ENCODE measurements at regions not wholly inside any gene's neighbourhood (a gene's known extent, or its start where the extent isn't known, plus 50 kb on each side); places are given as distances from the start of the nearest gene placed in this dataset.

DNA sequence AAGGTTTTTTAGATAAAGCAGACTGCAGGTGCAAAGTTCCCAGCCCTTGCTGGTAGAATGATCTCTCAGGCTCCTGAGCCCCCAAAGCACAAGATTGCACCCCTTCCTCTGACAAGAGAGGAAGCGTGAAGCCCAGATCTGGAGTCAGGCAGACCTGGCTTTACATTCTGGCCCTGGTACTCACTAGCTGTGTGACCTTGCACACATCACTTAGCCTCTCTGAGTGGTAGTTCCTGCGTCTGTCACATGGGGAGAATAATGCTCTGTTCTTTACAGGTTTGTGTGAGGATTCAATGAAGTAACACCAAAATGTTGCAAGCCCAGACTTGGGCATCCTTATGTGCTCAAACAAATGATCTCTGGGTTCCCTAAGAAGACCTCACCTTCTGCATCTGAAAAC, 141.5 kb downstream of the SMAD6 start:
- Histone ChIP-seq H3K4me3 (no peak overlapping the region; the same call in 1 of the 2 replicates), H3K9me3 (replicated peaks) (no peaks in the 10 kb centered on the region), H3K4me1 (replicated peaks) (peaks cover 47% of the 10 kb centered on the region), H3K36me3 (peaks cover 24% of the 10 kb centered on the region), H3K27me3 (replicated peaks) (no peaks in the 10 kb centered on the region), H3K27ac (no peak overlapping the region)
- no peak for DNase-seq (ENCODE audit: low read depth in 1 of 2, low spot score in 2 of 2)

DNA sequence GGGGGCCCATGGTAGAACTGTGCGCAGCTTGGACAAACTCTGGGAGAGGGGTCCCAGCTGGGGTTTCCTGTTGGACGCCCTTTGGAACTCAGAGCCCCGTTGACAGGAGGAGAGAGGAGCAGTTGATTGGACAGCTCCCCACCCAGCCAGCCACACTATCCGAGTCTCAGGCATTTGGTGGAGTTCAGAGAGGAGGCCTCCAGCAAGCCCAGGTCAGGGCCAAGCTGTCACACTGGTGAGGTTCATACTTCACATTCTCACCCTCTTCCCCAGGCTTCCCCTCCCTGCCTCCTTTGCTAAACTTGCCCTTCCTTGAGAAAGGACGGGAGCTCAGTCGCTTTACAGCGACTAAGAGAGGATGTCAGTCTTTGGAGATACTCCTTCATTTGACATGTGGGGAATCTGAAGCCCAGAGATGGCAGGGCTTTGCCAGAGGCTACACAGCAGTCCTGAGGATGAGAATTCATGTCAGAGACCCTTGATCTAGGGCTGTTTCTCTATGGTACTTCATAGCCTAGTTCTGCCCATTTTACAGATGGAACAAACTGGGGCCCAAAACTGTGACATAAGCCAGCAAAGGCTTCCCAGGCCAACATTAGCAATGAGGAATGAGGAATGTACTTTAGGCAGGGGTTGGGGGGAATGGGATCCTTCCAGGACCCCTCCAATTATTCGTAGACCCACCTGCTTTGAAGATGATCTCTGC, 142.2 kb downstream of the SMAD6 start:
- no peaks in the 10 kb centered on the region for H3K9me3 ChIP-seq (replicated peaks)
- peaks cover 24% of the 10 kb centered on the region for H3K36me3 ChIP-seq
- H3K4me3 ChIP-seq, result no peak overlapping the region
- H3K27ac ChIP-seq, result no peak overlapping the region
- DNase-seq (ENCODE audit: low read depth in 1 of 2, low spot score in 2 of 2), result no peak
- H3K27me3 ChIP-seq (replicated peaks), result no peaks in the 10 kb centered on the region
- peaks cover 43% of the 10 kb centered on the region for H3K4me1 ChIP-seq (replicated peaks)

DNA sequence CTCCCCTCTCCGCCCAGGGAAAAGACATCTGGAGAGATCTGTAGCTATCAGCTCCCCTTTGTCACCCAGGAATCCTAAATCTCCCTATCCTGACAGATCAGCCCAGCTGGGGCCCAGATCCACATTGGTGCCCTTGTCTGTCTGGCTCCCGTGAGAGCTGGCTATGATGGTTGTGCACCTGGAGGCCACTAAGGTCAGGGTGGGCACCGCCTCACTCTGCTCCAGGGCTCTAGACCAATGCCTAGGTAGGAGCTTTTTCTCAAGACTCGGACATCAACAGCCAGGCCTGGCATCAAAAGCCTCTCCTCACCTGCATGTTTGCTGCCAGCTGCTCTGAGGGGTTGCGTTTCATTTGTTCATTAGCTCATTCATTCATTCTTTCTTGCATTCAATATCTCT, 142.7 kb downstream of the SMAD6 start:
- Histone ChIP-seq H3K9me3 (replicated peaks) (no peaks in the 10 kb centered on the region), H3K4me1 (replicated peaks) (peaks cover 37% of the 10 kb centered on the region), H3K36me3 (peaks cover 27% of the 10 kb centered on the region), H3K27me3 (replicated peaks) (no peaks in the 10 kb centered on the region), H3K27ac (no peak overlapping the region), H3K4me3 (no peak overlapping the region)
- DNase-seq (ENCODE audit: low read depth in 1 of 2, low spot score in 2 of 2), result no peak

DNA sequence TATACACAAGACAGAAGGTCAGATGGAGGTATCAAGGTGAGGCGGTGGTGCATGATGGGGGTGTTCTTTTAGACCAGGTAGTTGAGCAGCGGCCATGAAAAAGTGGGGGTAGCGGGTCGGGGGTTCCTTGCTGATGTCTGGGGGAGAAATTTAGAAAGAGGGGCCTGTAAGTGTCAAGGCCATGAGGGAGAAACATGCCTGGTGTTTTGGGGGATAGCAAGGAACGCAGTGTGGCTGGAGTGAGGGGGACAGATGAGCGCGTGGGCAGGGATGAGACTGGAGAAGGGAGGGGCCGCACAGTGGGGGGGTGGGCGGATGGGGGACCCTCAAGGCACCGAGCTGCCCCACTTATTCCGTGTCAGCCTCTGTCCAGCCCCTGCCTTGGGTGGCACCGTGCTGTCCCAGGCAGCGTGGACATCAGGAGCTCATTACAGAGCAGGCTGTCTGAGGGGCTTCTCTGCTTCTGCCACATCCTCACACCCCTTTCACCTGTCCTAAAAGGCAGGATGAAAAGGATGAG, 143.3 kb downstream of the SMAD6 start:
- Histone ChIP-seq H3K27ac (no peak overlapping the region), H3K4me3 (no peak overlapping the region), H3K27me3 (replicated peaks) (no peaks in the 10 kb centered on the region), H3K9me3 (replicated peaks) (no peaks in the 10 kb centered on the region), H3K36me3 (peaks cover 27% of the 10 kb centered on the region), H3K4me1 (replicated peaks) (peaks cover 36% of the 10 kb centered on the region)
- no peak for DNase-seq (ENCODE audit: low read depth in 1 of 2, low spot score in 2 of 2)

DNA sequence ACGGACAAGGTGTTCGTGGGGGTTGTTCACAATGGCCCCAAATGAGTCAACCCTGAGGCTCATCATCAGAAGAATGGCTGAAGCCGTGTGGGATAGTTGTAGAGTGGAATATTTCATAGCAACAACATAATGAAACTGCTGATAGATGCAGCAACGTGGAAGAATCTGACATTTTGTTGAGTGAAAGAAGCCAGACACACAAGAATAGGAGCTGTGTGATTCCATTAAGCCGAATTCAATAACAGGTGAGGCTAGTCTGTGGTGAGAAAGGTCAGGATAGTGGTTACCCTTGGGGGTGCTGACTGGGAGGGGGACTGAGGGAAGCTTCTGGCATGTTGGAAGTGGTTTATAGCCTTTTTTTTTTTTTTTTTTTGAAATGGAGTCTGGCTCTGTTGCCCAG, 144.0 kb downstream of the SMAD6 start:
- no peak for DNase-seq (ENCODE audit: low read depth in 1 of 2, low spot score in 2 of 2)

DNA sequence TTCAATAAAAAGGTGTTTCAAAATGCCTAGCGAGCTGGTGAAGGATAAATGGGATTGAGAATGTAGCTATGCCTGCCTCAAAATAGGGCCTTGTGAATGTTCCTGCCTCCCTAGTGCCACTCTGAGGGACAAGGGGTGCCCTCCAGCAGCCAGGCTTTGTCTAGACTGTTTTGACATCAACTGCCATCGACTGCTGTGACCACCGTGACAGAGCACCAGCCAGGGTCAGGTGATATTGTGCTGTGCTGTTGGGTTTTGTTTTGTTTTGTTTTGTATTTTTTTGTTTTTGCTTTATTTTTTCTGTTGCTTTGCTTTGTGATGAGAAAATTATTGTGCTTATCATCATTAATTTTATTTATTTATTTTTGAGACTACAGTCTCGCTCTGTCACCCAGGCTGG, 144.8 kb downstream of the SMAD6 start:
- Histone ChIP-seq H3K4me1 (replicated peaks) (peaks cover 36% of the 10 kb centered on the region), H3K27ac (no peak overlapping the region), H3K4me3 (no peak overlapping the region), H3K9me3 (replicated peaks) (no peaks in the 10 kb centered on the region), H3K36me3 (peaks cover 28% of the 10 kb centered on the region), H3K27me3 (replicated peaks) (no peaks in the 10 kb centered on the region)
- no peak for DNase-seq (ENCODE audit: low read depth in 1 of 2, low spot score in 2 of 2)

More for the DNA sequence above, 144.0 kb downstream of the SMAD6 start:
- Histone ChIP-seq H3K9me3 (replicated peaks) (no peaks in the 10 kb centered on the region), H3K27me3 (replicated peaks) (no peaks in the 10 kb centered on the region), H3K27ac (no peak overlapping the region), H3K4me1 (replicated peaks) (peaks cover 36% of the 10 kb centered on the region), H3K4me3 (no peak overlapping the region), H3K36me3 (peaks cover 27% of the 10 kb centered on the region)

DNA sequence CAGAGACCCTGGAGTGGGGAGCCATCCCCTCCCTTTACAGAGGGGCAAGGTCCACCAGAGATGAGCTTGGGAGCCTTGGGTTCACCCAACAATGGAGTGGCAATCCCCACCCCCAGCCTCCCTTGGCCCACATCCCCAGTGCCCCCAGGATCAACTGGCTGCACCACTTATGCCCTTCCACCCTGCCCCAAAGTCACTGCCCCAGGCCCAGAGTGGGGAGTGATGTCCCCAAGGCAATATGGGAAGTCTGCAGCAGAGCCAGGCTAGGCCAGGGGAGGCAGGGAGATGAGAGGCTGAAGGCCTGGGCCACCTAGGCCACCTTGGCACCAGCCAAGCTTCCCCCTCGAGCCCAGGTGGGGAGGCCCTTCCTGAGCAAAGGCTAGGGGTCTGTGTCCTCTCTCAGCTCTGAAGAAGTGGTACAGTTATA, 145.5 kb downstream of the SMAD6 start:
- Histone ChIP-seq H3K27me3 (replicated peaks) (no peaks in the 10 kb centered on the region), H3K4me3 (no peak overlapping the region), H3K9me3 (replicated peaks) (no peaks in the 10 kb centered on the region), H3K4me1 (replicated peaks) (peaks cover 32% of the 10 kb centered on the region), H3K27ac (no peak overlapping the region), H3K36me3 (peaks cover 36% of the 10 kb centered on the region)
- no peak for DNase-seq (ENCODE audit: low read depth in 1 of 2, low spot score in 2 of 2)

DNA sequence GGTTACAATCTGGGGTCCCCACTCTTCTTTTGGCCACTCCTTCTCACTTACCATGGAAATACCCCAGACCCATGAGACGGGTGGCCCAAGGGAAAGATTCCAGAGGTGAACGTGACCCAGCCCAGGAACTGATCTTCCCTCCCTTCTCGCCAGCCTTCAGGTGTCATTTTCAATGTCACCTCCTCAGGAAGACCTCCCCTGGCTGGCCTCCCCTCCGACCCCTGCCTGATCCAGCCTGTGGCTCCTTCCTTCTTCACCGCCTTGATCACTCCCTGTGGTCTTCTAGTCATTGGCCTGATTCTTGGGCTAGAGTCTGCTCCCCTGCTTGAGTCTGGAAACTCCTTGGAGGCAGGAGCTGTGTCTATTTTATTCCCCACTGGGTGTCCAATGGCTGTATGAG, 146.1 kb downstream of the SMAD6 start:
- peaks cover 30% of the 10 kb centered on the region for H3K4me1 ChIP-seq (replicated peaks)
- no peaks in the 10 kb centered on the region for H3K9me3 ChIP-seq (replicated peaks)
- peaks cover 38% of the 10 kb centered on the region for H3K36me3 ChIP-seq
- H3K4me3 ChIP-seq, result no peak overlapping the region
- no peaks in the 10 kb centered on the region for H3K27me3 ChIP-seq (replicated peaks)
- DNase-seq (ENCODE audit: low read depth in 1 of 2, low spot score in 2 of 2), result peak in 1 of 2 experiments; percentile 18
- no peak overlapping the region for H3K27ac ChIP-seq

DNA sequence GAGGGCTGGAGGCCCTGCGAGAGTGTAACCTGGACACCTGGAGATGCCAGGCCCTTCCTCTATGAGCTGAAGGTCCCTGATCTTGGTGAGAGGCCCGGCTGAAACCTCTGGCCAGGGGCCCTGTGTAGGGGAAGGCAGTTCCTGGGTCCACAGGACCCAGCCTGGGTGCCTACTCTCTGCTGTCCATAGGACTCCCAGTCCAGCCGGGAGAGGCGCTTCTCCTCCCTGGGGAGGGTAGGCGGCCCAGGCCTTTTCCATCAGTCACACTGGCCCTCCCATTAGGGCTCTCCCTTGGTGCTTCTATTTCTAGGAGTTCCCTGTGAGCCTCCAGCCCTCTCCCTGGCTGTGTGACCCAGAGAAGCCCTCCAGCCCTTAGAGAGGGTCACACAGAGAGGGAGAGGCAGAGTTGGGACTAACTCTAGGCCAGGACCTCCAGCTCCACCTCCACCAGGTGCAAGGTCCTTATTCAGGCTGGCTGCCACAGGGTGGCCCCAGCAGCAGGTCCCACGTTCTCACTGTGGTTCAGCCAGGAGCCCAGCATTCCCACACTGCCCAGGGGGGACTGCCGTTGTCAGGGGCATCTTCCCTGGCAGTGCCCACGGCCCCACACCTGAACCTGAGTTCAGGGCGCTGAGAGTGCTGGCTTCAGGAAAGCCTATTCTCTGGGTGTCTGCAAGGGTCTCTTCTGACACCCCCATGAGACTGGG, 146.8 kb downstream of the SMAD6 start:
- no peak for DNase-seq (ENCODE audit: low read depth in 1 of 2, low spot score in 2 of 2)
- Histone ChIP-seq H3K27ac (no peak overlapping the region), H3K9me3 (replicated peaks) (no peaks in the 10 kb centered on the region), H3K4me3 (no peak overlapping the region), H3K27me3 (replicated peaks) (no peaks in the 10 kb centered on the region), H3K4me1 (replicated peaks) (peaks cover 27% of the 10 kb centered on the region), H3K36me3 (peaks cover 32% of the 10 kb centered on the region)

DNA sequence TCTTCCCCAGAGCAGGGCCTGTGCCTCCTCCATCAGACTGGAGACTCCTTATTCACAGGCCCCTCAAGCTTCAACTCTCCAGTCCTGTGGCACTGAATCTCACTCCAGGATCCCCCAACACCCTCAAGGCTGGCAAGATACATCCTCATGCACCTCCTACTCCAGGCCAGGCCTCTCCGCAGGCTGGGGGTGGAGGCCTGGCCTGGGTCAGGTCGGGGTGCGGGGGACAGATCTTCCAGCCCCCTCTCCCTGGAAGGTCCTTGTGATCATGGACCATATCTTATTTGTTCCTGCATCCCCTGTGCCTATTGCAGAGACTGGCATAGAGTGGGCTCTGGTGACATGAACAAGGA, 147.3 kb downstream of the SMAD6 start:
- peak in 1 of 2 experiments; percentile 30 for DNase-seq (ENCODE audit: low read depth in 1 of 2, low spot score in 2 of 2)
- Histone ChIP-seq H3K36me3 (peaks cover 27% of the 10 kb centered on the region), H3K4me3 (no peak overlapping the region), H3K27me3 (replicated peaks) (no peaks in the 10 kb centered on the region), H3K27ac (no peak overlapping the region), H3K4me1 (replicated peaks) (peaks cover 22% of the 10 kb centered on the region), H3K9me3 (replicated peaks) (no peaks in the 10 kb centered on the region)

DNA sequence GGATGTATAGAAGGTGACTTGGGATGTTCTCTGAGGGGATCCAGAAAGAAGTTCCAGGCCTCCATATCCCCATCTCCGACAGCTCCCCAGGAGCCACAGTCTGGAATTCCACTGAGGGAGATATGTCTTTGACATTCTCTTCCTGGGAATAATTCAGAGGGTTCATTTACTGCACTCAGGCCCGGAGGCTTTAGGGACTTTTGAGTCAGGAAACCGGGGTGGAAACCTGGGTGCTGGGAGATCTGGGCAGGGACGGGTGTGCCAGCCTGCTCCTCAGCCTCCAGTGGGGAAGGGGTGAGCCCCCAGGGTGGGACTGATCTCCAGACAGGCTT, 147.7 kb downstream of the SMAD6 start:
- no peaks in the 10 kb centered on the region for H3K27me3 ChIP-seq (replicated peaks)
- peak in 1 of 2 experiments; percentile 26 for DNase-seq (ENCODE audit: low read depth in 1 of 2, low spot score in 2 of 2)
- H3K27ac ChIP-seq, result no peak overlapping the region
- no peaks in the 10 kb centered on the region for H3K9me3 ChIP-seq (replicated peaks)
- H3K4me3 ChIP-seq, result no peak overlapping the region
- H3K36me3 ChIP-seq, result peaks cover 23% of the 10 kb centered on the region
- peaks cover 22% of the 10 kb centered on the region for H3K4me1 ChIP-seq (replicated peaks)

DNA sequence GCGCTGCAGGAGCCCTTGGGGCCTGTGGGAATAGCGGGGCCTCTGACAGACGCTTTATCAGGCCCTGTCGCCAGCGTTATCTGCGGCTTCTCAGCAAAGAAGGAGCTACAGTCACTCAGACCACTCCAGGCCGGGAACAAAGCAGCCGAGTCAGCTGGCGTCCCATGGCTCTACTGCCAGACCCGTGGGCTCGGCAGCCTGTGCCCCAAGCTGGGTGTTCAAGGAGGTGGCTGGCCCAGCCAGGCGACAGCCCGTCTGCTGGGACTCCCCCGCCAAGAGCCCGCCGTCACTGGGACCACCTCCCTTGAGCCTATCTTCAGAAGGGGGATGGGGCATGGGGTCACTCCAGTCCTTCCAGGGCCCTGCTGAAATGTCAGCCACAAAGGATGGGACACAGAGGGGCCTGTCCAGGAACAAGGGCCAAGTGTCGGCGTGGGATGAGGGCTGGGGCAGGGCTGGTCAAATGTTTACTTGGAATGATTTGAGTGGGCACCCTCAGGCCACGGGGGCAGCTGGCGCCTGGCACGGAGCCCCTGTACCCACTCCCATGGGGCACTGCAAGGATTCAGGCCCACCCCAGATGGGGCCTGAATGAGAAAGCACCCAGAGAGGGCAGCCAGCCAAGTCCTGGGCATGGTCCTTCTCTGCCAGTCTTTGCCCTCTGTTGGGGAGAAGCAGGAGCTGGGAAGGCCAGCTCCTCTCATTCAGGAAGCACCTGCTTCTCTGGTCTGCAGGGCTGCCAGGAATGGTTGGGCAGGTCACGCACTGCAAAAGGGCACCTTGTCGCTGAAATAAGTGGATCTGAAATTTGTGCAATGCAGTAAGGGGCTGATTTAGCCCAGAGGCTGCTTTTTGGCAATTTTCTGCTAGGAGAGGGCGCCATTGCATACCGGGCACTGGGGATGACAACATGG, 148.3 kb downstream of the SMAD6 start:
- Histone ChIP-seq H3K9me3 (replicated peaks) (no peaks in the 10 kb centered on the region), H3K27ac (no peak overlapping the region), H3K36me3 (peaks cover 20% of the 10 kb centered on the region), H3K4me1 (replicated peaks) (peaks cover 22% of the 10 kb centered on the region), H3K27me3 (replicated peaks) (no peaks in the 10 kb centered on the region), H3K4me3 (no peak overlapping the region)
- DNase-seq (ENCODE audit: low read depth in 1 of 2, low spot score in 2 of 2), result peak in 1 of 2 experiments; percentile 42

DNA sequence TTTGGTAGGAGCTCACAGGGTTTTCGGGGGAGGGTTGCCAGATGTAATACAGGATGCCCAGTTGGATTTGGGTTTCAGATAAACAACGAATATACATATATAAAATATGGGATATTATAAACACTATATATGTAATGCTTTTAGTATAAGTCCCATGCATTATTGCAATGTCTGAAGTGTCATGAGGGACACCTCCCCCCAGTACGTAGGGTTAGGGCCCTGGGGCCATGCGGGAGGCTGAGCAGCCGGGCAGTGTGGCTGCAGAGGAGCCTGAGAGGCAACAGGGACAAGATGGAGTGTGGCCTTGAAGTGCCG, 148.9 kb downstream of the SMAD6 start:
- H3K4me1 ChIP-seq (replicated peaks), result peaks cover 22% of the 10 kb centered on the region
- H3K9me3 ChIP-seq (replicated peaks), result no peaks in the 10 kb centered on the region
- H3K27ac ChIP-seq, result no peak overlapping the region
- no peak for DNase-seq (ENCODE audit: low read depth in 1 of 2, low spot score in 2 of 2)
- no peak overlapping the region for H3K4me3 ChIP-seq
- H3K27me3 ChIP-seq (replicated peaks), result no peaks in the 10 kb centered on the region
- peaks cover 16% of the 10 kb centered on the region for H3K36me3 ChIP-seq

Data from SJSA1 (cell line).